Keratinocyte (primary cell): ENCODE measurements at regions not wholly inside any gene's neighbourhood (a gene's known extent, or its start where the extent isn't known, plus 50 kb on each side); places are given as distances from the start of the nearest gene placed in this dataset.

Experiments used
- DNase-seq: peaks from one replicate; pipeline ENCODE4 v3.0.0-alpha.2; 2011; ENCODE audit warnings: low read depth, missing footprints, low spot score
- FAIRE-seq: peaks from 2 replicates; lab custom pipeline; 2011; peaks lifted over from hg19 to GRCh38; lab: Jason Lieb, UNC
- H2AFZ ChIP-seq: 2 replicates; pipeline ENCODE4 v1.6.0; 2012; ENCODE audit warnings: low read length, control low read depth, inconsistent platforms; ENCODE audit not compliant: control insufficient read depth
- H3K27ac ChIP-seq: 2 replicates; pipeline ENCODE4 v1.5.1; 2011; ENCODE audit warnings: low read length; ENCODE audit not compliant: control insufficient read depth, insufficient read depth
- H3K27me3 ChIP-seq: 3 replicates; pipeline ENCODE4 v1.6.0; 2011; ENCODE audit warnings: low read length; ENCODE audit not compliant: control insufficient read depth, insufficient read depth; ENCODE audit errors: extremely low read depth
- H3K36me3 ChIP-seq, 2 experiments: 2 replicates in 1 of 2; 3 replicates in 1 of 2; pipeline ENCODE4 v1.5.1; 2011; ENCODE audit warnings: low read length in 2 of 2, mild to moderate bottlenecking in 1 of 2; ENCODE audit not compliant: control insufficient read depth in 2 of 2, insufficient read depth in 2 of 2; ENCODE audit errors: extremely low read depth in 1 of 2
- H3K4me1 ChIP-seq: 3 replicates; pipeline ENCODE4 v1.5.1; 2011; ENCODE audit warnings: low read length; ENCODE audit not compliant: control insufficient read depth, insufficient read depth; ENCODE audit errors: extremely low read depth
- H3K4me2 ChIP-seq: 3 replicates; pipeline ENCODE4 v1.6.0; 2011; ENCODE audit warnings: low read depth, low read length; ENCODE audit not compliant: control insufficient read depth, insufficient read depth; ENCODE audit errors: extremely low read depth
- H3K4me3 ChIP-seq, 3 experiments: fragments of 200-600 bp in 1 of 3; sonication (generic) in 1 of 3; 2 replicates in 2 of 3; 3 replicates in 1 of 3; pipeline ENCODE4 v1.5.1; 2011 to 2016; ENCODE audit warnings: low read length in 3 of 3, mild to moderate bottlenecking in 3 of 3, control low read depth in 2 of 3, inconsistent platforms in 1 of 3, low read depth in 1 of 3, mixed read lengths in 1 of 3, mixed run types in 1 of 3, moderate library complexity in 1 of 3; ENCODE audit not compliant: control insufficient read depth in 2 of 3, insufficient read depth in 2 of 3; ENCODE audit errors: extremely low read depth in 1 of 3
- H3K79me2 ChIP-seq: 2 replicates; pipeline ENCODE4 v1.6.0; 2012; ENCODE audit warnings: low read length; ENCODE audit not compliant: control insufficient read depth, insufficient read depth
- H3K9ac ChIP-seq: 3 replicates; pipeline ENCODE4 v1.6.0; 2011; ENCODE audit warnings: low read length; ENCODE audit not compliant: control insufficient read depth, insufficient read depth; ENCODE audit errors: extremely low read depth
- H3K9me1 ChIP-seq: 3 replicates; pipeline ENCODE4 v1.6.0; 2011; ENCODE audit warnings: low read length; ENCODE audit not compliant: control insufficient read depth, insufficient read depth; ENCODE audit errors: extremely low read depth
- H3K9me3 ChIP-seq: 2 replicates; pipeline ENCODE4 v1.5.1; 2012; ENCODE audit warnings: low read depth, low read length; ENCODE audit not compliant: control insufficient read depth
- H4K20me1 ChIP-seq: 3 replicates; pipeline ENCODE4 v1.6.0; 2011; ENCODE audit warnings: low read length; ENCODE audit not compliant: control insufficient read depth, insufficient read depth; ENCODE audit errors: extremely low read depth
- CTCF ChIP-seq, 3 experiments: IDR thresholded peaks in 1 of 3; conservative IDR thresholded peaks in 1 of 3; optimal IDR thresholded peaks in 1 of 3; 2 replicates in 2 of 3; 3 replicates in 1 of 3; pipeline versions ENCODE3 to v1.5.1; 2011; ENCODE audit warnings: low read length in 3 of 3, mild to moderate bottlenecking in 3 of 3, moderate library complexity in 2 of 3, control low read depth in 1 of 3, inconsistent platforms in 1 of 3; ENCODE audit not compliant: insufficient read depth in 2 of 3; ENCODE audit errors: extremely low read depth in 1 of 3
- EZH2 ChIP-seq: IDR thresholded peaks from one replicate; pipeline ENCODE4 v1.6.1; 2012; ENCODE audit warnings: inconsistent platforms, mild to moderate bottlenecking, low read length, moderate library complexity
- dilution Hi-C: fragments of 300-500 bp; cut with MboI; formaldehyde crosslinking; loops from one replicate; pipeline ENCODE4 v1.7.0; 2020; ENCODE audit warnings: low sequenced_read_pairs; ENCODE audit not compliant: extremely low pct_ligation_motif_present

- H3K79me2 ChIP-seq = no peaks in the 10 kb centered on the region
- no peaks in the 10 kb centered on the region for H3K4me1 ChIP-seq
- no peak overlapping the region for H3K9ac ChIP-seq
- no peaks in the 10 kb centered on the region for H3K9me3 ChIP-seq
- TF ChIP-seq CTCF (optimal IDR thresholded peaks at IDR 0.05 in 1 of 3, IDR thresholded peaks at IDR 0.05 in 1 of 3, conservative IDR thresholded peaks at IDR 0.05 in 1 of 3; ENCODE audit: extremely low read depth in 1 of 3, insufficient read depth in 2 of 3, low read length in 3 of 3) (no peak), EZH2 (no peak)
- H4K20me1 ChIP-seq = no peaks in the 10 kb centered on the region
- no peak overlapping the region for H2AFZ ChIP-seq
- H3K27me3 ChIP-seq = no peaks in the 10 kb centered on the region
- no peak overlapping the region for H3K27ac ChIP-seq
- no peaks in the 10 kb centered on the region for H3K36me3 ChIP-seq
- H3K4me3 ChIP-seq = no peak overlapping the region
- H3K9me1 ChIP-seq = no peaks in the 10 kb centered on the region
- FAIRE-seq (no peak), DNase-seq (no peak)
- no peak overlapping the region for H3K4me2 ChIP-seq
- dilution Hi-C loops = no loop called here
Observed at GRCh38 chr14:29461101-29461500, 466.5 kb downstream of the PRKD1 start.

- no peak for TF ChIP-seq CTCF (optimal IDR thresholded peaks at IDR 0.05 in 1 of 3, IDR thresholded peaks at IDR 0.05 in 1 of 3, conservative IDR thresholded peaks at IDR 0.05 in 1 of 3; ENCODE audit: extremely low read depth in 1 of 3, insufficient read depth in 2 of 3, low read length in 3 of 3)
- TF ChIP-seq EZH2 = no peak
Observed at GRCh38 chr14:29461506-29461905, 466.1 kb downstream of the PRKD1 start.

More at GRCh38 chr14:29461506-29461905, 466.1 kb downstream of the PRKD1 start:
- Histone ChIP-seq H3K9me1 (no peaks in the 10 kb centered on the region), H3K9ac (no peak overlapping the region), H3K36me3 (no peaks in the 10 kb centered on the region), H2AFZ (no peak overlapping the region), H3K4me2 (no peak overlapping the region), H3K27me3 (no peaks in the 10 kb centered on the region), H3K27ac (no peak overlapping the region), H3K4me3 (no peak overlapping the region), H4K20me1 (no peaks in the 10 kb centered on the region), H3K9me3 (no peaks in the 10 kb centered on the region), H3K4me1 (no peaks in the 10 kb centered on the region), H3K79me2 (no peaks in the 10 kb centered on the region)
- FAIRE-seq = no peak
- dilution Hi-C loops = no loop called here
- no peak for DNase-seq
